Dermis blood vessel endothelial cell (primary cell): ENCODE measurements at regions not wholly inside any gene's neighbourhood (a gene's known extent, or its start where the extent isn't known, plus 50 kb on each side); places are given as distances from the start of the nearest gene placed in this dataset.
"Not testable (repeated sequence)": the region's sequence is repeated elsewhere in the genome, so short reads cannot be mapped to it uniquely, and the experiment has no call there.

Experiments used
- DNase-seq: peaks from one replicate; pipeline ENCODE4 v3.0.0; 2010

DNA sequence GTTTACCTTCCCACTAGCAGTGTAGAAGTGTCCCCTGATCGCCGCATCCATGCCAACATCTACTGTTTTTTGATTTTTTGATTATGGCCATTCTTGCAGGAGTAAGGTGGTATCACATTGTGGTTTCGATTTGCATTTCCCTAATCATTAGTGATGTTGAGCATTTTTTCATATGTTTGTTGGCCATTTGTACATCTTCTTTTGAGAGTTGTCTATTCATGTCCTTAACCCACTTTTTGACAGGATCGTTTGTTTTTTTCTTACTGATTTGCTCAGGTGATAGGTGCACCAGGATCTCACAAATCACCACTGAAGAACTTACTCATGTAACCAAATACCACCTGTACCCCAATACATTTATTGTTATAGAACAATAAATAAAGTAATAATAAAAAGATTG is 114.5 kb downstream of the GATA6 start:
- not testable (repeated sequence) for DNase-seq

DNA sequence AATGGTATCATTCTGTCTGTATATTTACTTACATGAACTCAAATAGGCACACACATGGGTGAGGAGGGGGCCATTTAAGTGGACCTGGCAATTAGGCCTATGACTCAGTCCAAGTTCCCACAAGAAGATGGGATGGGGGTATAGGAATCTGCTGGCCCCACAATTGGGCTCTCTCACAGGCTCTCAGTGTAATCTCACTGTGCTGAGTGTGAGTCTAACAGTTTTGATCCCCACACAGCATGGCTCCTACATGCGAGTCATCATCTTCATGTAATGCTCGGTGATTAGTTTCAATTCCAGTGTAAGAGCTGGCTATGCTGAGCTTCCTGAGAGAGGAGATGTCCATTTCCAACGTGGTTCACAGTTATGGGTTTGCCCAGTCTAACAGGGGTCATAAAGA is 114.0 kb downstream of the GATA6 start:
- peak; percentile 31 for DNase-seq

DNA sequence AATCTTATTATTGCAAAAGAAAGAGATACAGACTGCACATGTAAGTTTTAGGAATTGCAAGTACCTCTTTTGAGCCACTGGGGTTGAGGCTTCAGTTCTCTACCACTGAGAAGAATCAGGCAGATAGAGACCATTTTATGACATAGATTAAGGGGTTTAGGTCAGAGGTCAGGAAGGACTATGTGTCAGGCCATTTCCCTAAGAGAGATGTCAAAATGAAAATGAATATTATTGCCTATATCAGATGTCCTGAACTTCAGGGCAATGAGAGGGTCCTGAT is 113.7 kb downstream of the GATA6 start:
- no peak for DNase-seq

DNA sequence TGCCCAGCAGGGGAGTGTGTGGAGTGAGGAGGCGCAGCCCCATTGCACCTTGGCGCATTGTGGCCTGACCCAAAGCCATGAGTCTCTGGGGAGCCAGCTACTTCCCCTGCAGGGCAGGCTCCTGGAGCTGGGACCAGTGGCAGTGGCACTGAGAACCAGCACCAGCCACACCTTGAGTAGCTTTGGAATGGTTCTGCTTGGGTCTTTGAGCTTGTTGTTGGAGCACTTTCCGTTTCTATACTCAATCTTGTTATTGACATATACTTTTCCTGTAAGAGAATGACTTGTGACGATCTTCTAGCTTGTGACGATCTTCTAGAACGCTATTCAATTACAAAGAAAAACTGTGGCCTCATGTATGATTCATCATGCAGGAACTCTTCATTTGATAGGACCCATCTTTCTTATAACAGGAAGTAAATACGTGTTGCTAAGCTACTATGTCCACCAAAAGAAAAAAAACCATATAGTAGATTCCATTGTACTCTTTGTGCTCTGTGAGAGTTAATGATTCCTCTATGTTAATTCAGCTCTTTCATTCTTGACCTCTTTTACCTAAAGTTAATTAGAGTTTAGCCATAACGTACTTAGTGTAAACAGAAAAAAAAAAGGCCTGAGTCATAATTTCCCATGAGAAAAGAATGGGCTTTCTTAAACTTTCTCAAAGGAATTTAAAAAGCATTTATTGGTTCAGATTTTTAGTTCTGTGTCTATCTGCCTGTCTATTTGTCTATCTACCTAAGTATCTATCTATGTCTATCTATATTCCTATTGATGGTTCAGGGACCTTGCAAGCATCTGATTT is 113.1 kb downstream of the GATA6 start:
- DNase-seq, result peak; percentile 97

DNA sequence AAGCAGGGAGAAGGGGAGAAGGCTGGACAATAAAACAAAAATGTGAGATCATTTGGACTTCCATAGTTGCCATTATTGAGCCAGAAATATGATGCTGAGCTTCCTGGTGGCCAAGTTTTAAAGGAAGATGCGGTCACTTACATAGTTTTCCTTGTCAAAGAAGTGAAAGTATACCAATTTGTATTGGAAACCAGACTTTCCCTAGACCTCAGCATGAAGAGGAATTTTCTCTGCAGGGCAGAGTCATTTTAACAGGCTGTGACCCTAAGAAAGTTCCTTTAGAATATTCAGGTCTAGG is 111.0 kb downstream of the GATA6 start:
- DNase-seq, result no peak

DNA sequence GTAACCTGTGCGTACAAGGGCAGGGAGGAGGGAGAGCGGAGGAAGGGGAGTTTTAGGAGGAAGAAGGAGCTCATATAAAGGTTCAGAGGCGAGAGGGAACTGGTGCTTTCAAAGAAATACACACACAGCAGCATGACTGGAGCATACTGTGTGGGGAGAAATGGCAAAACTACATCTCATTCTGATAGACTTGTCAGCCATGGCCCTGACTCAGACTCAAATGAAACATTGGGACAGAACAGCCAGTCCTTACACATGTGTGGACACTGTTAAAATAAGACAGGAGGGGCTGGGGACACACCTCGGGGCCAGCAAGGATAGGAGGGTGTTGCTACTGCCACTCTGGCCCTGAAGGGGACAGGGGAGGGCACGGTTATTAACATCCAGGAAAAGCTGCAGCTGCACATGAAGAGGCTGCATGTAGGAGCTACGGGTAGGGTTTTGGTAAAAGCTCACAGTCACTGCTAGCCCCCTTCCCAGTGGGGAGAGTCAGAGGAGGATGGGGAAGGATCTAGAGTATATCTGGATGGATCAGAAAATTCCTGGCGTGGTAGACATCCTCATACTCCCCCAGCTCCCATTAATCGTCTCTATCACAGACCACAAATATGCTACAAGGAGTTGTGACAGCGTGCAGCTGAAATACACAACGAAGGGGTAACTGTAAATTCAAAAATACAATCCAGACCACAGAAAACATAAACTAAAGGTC is 110.5 kb downstream of the GATA6 start:
- DNase-seq, result no peak

DNA sequence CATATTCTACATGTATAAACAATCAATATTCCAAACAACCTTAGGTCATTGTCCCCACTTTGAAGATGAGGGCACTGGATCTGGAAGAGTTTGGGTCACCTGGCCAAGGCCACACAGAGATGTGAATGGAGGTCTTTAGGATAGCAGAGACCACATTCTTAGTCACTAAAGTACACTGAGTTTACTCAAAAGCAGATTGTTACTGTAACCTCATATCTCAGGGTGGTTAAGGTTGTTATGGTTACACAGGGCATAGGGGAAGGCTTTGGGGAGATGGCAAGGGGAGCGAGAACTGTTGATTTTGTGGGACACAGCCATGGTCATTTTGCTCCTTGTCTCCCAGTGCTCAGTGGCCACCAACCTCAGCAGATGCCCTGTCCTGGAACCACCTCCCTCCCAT is 109.4 kb downstream of the GATA6 start:
- DNase-seq, result no peak

DNA sequence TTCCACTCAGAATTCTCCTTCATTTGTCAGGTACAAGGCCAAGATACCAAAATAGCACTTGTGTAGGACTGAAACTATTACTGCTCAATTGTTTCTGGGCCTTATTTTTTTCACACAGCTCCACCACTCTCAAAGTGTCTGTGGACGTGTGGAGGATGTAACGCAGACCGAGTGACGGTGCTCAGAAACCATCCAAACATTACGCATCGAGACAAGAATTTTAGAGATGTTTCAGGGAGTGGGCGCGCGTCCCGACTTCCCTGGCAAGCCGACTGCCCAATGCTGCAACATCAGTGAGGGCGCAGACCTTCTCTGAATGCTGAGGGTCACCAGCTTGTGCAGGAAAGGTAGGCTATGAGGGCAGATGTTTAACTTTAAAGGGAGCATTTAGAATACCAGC is 108.4 kb downstream of the GATA6 start:
- DNase-seq, result no peak

DNA sequence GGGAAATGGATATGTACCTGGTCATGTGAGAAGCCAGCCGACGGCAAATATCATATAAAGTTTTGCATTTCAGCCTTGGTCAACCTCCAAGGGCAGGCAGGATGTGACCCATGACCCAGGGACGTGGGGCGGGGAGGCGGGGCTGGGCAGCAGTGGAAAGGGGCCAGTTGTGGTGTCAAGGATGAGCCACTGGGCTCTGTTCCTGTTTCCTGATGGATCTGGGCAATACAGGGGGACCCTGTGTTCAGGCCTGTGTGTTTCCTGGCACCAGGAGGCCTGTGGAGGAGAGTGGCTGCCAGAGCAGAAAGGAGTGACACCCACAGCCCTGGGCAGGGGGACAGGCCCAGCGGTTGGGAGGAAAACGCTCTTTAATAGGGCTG is 106.9 kb downstream of the GATA6 start:
- DNase-seq, result no peak

DNA sequence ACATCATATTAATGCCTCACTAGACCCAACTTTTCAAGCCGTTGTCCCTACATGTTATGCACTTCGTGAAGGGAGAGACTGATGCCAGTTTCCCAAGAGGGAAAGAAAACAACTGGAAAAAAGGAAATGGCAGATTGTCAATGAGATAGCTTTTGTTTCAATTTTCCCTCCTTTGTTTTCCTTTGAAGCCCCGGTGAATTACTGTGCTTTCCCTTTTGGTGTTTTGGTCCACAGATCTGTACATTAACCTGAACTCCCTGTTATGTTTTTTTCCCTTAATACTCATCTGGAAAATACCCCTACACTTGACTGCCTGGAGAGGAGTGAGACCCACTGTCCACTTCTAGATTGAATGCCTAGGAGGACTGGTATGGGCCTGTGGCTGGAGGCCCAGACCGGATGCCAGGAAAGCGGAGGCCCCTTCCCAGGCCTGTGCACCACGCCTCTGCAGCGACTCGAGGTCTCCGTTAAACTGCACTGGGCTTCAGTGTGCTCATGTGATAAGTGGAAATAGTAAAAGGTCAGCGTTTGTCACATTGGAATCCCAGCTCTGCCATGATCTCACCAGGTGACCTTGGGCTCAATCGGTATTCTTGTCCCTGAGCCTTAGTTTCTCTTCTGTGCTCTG is 106.4 kb downstream of the GATA6 start:
- DNase-seq, result peak; percentile 34

DNA sequence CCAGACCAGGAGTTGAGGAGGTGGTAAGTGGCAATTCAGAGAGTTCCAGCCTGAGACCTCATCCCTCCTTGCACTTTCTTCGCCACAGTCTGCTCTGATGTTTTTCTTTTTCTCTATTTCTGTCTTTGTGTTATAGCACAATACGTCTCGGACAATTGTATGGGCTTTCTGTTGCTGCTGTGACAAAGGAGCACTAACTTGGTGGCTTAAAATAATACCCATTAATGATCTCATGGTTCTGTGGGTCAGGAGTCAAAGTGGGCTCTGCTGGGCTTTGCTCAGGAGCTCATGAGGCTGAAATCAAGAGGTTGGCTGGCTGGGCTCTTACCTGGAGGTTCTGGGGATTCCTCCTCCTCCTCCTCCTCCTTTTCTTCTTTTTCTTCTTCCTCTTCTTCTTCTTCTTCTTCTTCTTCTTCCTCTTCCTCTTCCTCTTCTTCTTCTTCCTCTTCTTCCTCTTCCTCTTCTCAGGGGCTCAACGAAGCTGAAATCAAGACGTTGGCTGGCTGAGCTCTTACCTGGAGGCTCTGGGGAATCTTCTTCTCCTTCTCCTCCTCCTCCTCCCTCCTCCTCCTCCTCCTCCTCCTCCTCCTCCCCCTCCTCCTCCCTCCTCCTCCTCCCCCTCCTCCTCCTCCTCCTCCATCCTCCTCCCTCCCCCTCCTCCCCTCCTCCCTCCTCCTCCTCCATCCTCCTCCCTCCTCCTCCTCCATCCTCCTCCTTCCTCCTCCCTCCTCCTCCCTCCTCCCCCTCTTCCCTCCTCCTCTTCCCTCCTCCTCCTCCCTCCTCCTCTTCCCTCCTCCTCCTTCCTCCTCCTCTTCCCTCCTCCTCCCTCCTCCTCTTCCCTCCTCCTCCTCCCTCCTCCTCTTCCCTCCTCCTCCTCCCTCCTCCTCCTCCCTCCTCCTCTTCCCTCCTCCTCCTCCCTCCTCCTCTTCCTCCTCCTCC is 104.0 kb downstream of the GATA6 start:
- no peak for DNase-seq

DNA sequence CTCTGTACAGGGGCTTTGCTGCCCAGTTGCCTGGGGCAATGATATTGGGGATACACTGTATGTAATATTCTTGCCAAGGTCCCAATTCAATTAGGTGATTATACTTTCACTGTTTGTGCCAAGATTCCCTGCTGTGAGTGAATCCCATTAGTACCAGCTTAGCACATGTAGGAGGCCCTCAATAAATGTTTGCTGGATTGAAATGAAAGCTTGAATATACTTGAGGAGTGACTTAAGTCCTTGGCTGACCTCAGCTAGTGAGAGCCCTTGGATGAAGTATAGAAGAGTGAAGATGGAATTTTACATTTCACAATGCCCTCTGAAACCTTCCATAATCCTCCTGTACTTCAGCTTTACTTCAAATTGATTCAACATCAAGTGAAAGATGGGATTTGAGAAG is 102.9 kb downstream of the GATA6 start:
- no peak for DNase-seq

DNA sequence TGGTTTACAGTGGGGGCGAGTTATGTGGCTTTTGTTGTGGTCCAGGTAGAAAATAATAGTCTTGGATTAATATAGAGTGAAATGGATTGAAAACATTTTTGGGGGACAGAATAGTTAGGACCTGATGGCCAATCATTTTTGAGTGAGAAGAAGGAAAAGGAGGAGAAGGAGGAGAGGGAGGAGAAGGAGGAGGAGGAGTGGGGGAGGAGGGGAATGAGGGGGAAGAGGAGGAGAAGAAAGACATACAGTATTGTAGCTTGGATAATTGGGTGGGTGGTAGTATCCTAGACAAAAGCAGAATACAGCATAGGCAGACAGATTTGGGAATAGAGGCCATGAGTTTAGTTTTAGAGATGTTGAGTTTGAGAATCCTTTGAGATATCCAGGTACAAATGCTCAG is 101.6 kb downstream of the GATA6 start:
- DNase-seq, result no peak

DNA sequence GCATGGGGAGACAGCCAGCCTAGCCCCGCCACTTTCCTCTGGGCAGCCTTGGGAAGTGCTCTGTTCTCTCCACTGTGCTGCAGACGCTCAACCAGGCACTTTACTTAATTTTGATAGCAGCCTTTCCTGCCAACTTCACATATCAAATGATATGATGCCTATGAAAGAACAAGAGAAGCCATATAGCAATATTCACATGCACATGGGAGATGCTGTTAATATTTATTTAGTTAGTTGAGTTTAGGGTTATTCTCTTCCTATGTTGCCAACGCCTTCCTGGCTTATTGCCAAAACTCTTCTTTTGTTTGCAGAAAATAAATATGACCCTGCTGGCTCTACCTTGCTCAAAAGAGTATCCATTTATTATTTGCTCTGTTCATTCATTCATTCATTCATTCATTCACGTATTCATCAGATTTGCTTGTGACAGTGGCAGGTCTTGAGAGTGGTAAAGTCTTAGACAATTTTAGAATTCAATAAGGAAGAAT is 99.3 kb downstream of the GATA6 start:
- peak; percentile 42 for DNase-seq

DNA sequence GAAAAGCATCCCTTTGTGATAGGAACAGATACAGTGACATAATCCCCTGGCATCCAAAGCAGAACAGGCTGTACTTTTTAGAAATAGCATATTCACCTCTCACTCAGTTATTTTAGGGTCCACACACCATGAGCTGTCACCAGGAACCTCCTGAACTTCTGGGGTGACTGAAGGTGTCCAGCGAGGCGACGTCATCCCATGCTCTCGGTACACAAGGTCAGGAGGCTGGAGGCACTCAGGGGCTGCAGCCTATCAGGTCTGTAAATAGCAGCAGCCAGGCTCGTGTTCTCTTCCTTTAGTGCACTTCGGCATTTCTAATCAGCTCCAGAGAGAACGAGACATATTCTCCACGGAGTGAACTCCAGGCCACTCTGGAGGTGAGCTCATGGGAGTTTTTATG is 98.3 kb downstream of the GATA6 start:
- no peak for DNase-seq

DNA sequence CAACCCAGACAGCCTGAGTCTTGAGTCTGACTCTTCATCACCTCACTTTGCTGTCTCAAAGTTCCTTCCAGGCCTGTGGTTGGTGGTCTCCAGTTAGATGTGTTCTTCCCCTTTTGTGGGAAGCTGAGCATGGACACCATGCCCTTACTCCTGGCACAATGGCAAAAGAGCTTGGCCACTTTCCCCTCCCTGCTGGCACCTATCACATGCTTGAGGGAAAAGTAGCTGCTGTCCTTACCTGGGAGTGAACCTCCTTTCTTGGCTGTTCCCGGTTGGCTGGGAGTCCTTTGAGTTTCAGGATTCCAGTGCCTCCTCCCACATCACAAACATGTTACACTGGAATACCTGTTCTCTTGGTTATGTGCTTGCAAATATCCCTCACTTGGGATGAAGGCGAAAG is 97.8 kb downstream of the GATA6 start:
- no peak for DNase-seq

DNA sequence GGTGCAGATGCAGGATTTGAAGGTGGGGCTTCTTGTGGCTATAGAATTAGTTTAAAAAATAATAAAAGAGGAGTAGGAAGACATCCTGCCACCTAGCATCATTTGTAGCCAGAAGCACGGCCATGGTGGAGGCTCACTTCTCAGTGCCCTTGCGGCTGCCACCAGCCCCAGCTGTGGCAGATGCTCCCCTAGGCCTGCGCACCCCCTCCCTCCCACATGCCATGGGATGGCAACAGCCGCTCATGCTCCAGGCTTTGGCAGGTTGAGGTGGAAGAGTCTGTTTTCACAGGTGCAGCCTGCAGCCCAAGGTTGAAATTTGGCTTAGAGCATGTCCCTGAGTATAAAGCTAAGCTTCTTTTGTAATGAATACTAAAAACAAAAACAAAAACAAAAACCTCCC is 96.4 kb downstream of the GATA6 start:
- no peak for DNase-seq

DNA sequence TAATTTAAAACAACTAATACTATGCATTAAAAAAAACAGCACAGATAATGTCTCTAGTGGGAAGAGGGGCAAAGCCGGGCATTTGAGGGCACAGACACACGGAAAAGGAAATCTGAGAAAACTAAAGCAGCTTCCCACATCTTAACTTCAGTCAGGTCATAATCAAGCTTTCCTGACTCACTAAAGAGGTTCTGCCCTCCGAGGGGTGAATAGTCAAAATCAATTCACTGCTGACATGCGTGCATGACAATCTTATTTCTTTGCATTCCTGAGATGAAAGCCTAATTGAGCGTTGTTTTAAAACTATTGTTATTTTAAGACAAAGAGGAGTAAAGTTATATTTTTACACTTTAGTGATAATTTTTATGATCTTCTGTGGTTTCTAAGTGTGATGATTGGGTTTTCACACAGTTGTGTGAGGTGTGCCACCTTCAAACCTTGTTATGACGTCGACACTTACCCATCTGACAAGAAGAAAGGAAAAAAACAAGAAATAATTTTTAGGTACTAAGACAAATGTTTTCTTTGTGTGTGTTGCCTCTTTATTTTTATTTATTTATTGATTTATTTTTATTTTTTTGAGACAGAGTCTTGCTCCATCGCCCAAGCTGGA is 90.9 kb downstream of the GATA6 start:
- DNase-seq, result no peak

DNA sequence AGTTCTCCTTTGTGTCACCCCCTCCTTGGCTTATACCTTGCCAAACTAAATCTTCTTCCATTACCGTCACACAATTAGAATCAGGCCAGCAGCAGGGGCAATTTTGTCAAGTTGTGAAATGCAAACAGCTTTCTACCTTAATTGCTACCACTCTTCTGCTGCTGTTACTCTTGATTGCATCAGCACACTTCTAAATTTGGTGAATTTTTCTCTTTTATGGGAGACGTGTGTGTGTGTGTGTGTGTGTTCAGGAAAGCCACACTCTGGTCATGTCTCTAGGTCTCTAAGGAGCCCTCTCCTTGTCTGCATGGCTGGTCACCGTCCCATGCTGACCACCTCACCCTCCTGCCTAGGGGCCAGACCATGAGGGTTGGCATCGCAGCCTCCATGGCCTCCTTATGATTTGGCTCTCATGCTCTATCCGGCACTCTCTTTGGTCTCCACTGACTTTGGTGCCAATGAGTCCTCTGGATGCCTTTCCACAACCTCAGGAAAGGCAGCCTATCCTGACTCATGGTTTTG is 87.7 kb downstream of the GATA6 start:
- DNase-seq, result no peak

DNA sequence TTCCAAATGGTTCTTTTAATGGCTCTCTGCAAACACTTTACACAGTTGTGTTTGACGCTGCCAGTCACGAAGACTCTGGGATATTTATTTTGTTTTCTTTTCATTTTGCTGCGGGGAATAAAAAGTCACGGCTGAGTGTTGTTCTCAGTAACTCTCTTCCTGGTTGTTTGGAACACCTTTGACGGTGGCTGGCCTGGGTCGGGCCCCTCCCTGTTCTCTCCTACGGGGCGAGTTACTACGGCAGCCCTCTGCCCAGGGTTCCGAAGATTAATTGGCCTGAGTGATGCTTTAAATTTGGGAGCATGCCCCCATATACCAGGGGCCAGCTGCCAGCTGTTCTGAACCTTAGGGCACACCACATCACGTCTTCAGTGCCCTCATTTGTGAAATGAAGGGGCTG is 84.7 kb downstream of the GATA6 start:
- DNase-seq, result no peak

DNA sequence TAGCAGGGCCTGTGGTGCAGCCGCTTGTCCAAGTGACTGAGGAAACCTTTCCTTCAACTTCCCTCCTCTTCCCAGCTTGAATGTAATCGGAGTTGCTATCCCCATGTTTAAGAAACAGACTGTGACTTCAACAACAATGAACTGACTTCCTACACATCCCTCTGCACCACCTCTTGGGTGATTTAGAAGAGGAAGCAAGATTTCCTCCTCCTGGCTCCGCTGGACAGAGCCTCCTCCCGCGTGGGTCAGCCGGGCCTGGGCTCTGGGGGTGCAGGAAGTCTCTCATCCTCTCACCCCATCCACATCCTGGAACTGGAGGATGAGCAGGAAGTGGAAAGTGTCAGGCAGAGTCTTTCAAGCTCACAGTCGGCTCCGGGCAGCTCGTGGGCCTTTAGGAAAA is 84.3 kb downstream of the GATA6 start:
- DNase-seq, result peak; percentile 66

DNA sequence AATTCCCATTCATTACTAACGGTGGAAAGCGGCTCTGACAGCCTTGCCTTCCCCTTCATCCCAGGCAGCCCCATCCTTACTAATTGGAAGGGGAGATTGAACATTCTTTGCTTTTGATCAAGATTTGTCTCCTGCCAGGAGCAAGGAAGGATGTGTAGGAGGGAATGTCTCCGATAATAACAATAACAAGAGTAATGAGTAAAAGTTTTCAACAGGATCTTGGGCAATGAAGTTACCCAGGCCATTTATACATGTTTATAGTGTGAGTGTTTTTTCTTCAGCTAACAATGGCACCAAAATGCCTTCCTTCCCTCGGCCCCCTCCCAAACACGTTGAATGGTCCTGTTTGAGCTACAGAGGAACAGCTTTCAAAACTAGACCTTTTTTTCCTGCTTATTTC is 83.8 kb downstream of the GATA6 start:
- DNase-seq, result peak; percentile 20
